AG04450 (cell line): ENCODE measurements at regions not wholly inside any gene's neighbourhood (a gene's known extent, or its start where the extent isn't known, plus 50 kb on each side); places are given as distances from the start of the nearest gene placed in this dataset.

Experiments used
- CTCF ChIA-PET: fragments of 300-600, 350-600 bp; formaldehyde crosslinking; extraction: SDS; loops from one replicate; lab custom pipeline; 2022; ENCODE audit warnings: antibody characterized with exemption, inconsistent platforms; lab: Charles Lee
- POLR2A ChIA-PET: fragments of 350-600 bp; formaldehyde crosslinking; extraction: SDS; loops from one replicate; lab custom pipeline; 2021; ENCODE audit warnings: antibody characterized with exemption, inconsistent platforms; lab: Yijun Ruan, JAX
- DNase-seq: peaks from one replicate; pipeline ENCODE4 v3.0.0-alpha.2; 2011; ENCODE audit warnings: low read depth, low spot score
- H3K27ac ChIP-seq: one replicate; pipeline ENCODE4 v1.5.1; 2012; ENCODE audit warnings: low read depth, low read length, control low read depth
- H3K27me3 ChIP-seq: one replicate; pipeline ENCODE4 v1.6.0; 2012; ENCODE audit warnings: low read length; ENCODE audit not compliant: control insufficient read depth, insufficient read depth
- H3K4me3 ChIP-seq: 2 replicates; pipeline ENCODE4 v1.5.1; 2011; ENCODE audit warnings: mild to moderate bottlenecking, low read depth, low read length, control low read depth
- H3K9me3 ChIP-seq: 2 replicates; pipeline ENCODE4 v1.5.1; 2012; ENCODE audit warnings: low read length; ENCODE audit not compliant: control insufficient read depth, insufficient read depth
- TF ChIP-seq, protein P1 (sequence below): IDR thresholded peaks from 2 replicates; pipeline ENCODE4 v1.5.1; 2011; ENCODE audit warnings: low read depth, low read length, control low read depth, inconsistent platforms

GRCh38 chr14:54137614-54137961, 181.0 kb upstream of the BMP4 start:
- POLR2A ChIA-PET: no interaction called here
- H3K27ac ChIP-seq: no peak overlapping the region
- TF ChIP-seq, protein P1, sequence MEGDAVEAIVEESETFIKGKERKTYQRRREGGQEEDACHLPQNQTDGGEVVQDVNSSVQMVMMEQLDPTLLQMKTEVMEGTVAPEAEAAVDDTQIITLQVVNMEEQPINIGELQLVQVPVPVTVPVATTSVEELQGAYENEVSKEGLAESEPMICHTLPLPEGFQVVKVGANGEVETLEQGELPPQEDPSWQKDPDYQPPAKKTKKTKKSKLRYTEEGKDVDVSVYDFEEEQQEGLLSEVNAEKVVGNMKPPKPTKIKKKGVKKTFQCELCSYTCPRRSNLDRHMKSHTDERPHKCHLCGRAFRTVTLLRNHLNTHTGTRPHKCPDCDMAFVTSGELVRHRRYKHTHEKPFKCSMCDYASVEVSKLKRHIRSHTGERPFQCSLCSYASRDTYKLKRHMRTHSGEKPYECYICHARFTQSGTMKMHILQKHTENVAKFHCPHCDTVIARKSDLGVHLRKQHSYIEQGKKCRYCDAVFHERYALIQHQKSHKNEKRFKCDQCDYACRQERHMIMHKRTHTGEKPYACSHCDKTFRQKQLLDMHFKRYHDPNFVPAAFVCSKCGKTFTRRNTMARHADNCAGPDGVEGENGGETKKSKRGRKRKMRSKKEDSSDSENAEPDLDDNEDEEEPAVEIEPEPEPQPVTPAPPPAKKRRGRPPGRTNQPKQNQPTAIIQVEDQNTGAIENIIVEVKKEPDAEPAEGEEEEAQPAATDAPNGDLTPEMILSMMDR: no peak
- no peak for DNase-seq
- H3K4me3 ChIP-seq: no peak overlapping the region
- H3K27me3 ChIP-seq: no peaks in the 10 kb centered on the region
- no peaks in the 10 kb centered on the region for H3K9me3 ChIP-seq
- CTCF ChIA-PET: interaction anchor here (0.9 kb wide), 1 partner anchor 38 kb away, joined by 5 read pairs; no protein-coding TSS in a partner anchor

DNA sequence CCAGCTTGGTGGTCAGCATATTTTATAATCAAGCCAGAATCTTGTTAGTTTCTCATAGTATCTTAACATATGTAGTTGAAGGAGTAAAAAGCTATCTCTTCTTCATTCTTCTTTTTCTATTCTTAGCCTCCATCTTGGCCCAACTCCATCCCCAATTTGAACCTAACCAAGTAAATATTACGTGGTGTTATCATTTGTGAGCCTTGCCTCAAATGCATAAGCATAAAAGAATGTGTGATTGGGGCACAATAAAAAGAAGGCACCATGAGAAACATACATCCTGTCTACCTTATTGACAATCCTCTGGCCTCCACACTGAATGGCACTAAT, 181.4 kb upstream of the BMP4 start:
- H3K9me3 ChIP-seq: no peaks in the 10 kb centered on the region
- no peaks in the 10 kb centered on the region for H3K27me3 ChIP-seq
- CTCF ChIA-PET: no interaction called here
- no peak overlapping the region for H3K4me3 ChIP-seq
- POLR2A ChIA-PET: no interaction called here
- TF ChIP-seq, protein P1: no peak
- no peak for DNase-seq
- H3K27ac ChIP-seq: no peak overlapping the region

- ChIA-PET POLR2A (no interaction called here), CTCF (no interaction called here)
- Histone ChIP-seq H3K27ac (no peak overlapping the region), H3K4me3 (no peak overlapping the region), H3K27me3 (no peaks in the 10 kb centered on the region), H3K9me3 (no peaks in the 10 kb centered on the region)
- TF ChIP-seq, protein P1: no peak
- DNase-seq: no peak
Observed at GRCh38 chr14:54138354-54139038, 181.9 kb upstream of the BMP4 start.

DNA sequence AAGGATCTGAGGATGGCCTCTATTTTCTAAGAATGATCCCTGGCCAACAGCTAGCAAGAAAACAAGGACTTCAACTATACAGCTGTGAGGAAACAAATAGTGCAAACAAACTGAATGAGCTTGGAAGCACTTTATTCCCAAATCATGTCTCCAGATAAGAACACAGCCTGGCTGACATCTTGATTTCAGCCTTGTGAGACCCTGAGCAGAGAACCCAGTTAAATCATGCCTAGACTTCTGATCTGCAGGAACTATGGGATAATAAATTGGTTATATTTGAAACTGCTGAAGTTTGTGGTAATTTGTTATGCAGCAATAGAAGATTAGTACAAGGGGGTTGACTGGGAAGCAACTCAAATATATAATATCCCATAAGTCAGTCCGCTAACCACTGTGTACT, 183.9 kb upstream of the BMP4 start:
- CTCF ChIA-PET: no interaction called here
- no peak for DNase-seq
- TF ChIP-seq, protein P1: no peak
- no peaks in the 10 kb centered on the region for H3K9me3 ChIP-seq
- H3K27ac ChIP-seq: no peak overlapping the region
- POLR2A ChIA-PET: no interaction called here
- H3K27me3 ChIP-seq: no peaks in the 10 kb centered on the region
- H3K4me3 ChIP-seq: no peak overlapping the region

- TF ChIP-seq, protein P1: no peak
- Histone ChIP-seq H3K9me3 (no peaks in the 10 kb centered on the region), H3K27ac (no peak overlapping the region), H3K4me3 (no peak overlapping the region), H3K27me3 (no peaks in the 10 kb centered on the region)
- ChIA-PET CTCF (interaction anchor here (0.9 kb wide), 1 partner anchor 28 kb away, joined by 3 read pairs; no protein-coding TSS in a partner anchor), POLR2A (no interaction called here)
- DNase-seq: no peak
Observed at GRCh38 chr14:54146601-54147000, 190.0 kb upstream of the BMP4 start.
